Inferior parietal cortex (tissue), 1 donor: ENCODE measurements at regions not wholly inside any gene's neighbourhood (a gene's known extent, or its start where the extent isn't known, plus 50 kb on each side); places are given as distances from the start of the nearest gene placed in this dataset.
A peak's percentile ranks its signal among the peaks of the same experiment; 100 is the strongest.

Source experiments
- DNase-seq: peaks from one replicate; pipeline ENCODE4 v3.0.0-alpha.2; 2016; ENCODE audit errors: extremely low spot score

GRCh38 chr1:87926131-87926830 is 597.6 kb downstream of the LMO4 start:
- DNase-seq: no peak

DNA sequence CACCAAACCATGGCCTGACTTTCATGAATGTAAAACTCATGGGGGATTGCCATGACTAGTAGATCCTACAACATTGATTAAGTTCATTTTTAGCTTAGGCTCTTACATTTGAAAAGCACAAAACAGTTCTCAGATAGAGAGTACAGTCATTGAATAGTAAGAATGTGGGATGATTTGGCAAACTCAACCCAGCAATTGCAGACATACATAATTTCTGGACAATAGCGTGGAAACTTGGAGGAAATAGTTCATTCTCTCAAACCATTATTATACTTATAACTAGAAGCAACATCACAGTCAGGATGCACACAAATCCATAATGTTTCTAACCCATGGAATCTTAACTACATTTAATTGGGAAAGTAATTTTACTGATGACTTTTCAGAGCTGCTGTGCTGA is 598.2 kb downstream of the LMO4 start:
- no peak for DNase-seq

- DNase-seq: no peak
Observed at GRCh38 chr1:87927391-87928280, 599.0 kb downstream of the LMO4 start.

GRCh38 chr1:87928623-87929022 is 599.9 kb downstream of the LMO4 start:
- no peak for DNase-seq

DNA sequence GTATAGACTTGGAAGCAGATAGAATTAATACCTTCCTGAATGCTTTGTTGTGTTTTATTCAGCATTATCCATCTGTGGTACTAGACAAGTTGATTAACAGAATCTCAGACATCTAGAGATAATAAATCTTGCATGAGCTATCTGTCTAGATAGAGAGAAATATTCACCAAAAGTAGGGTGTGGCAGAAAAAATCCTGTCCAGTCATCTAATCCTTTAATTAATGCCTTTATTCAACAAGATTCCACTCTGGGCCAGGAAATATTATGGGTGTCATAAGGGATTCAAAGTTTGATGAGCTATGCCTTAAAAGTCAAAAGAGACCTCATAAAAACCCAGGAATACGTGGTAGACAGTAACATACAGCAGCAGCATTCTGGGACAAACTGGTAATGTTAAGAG is 601.2 kb downstream of the LMO4 start:
- DNase-seq: no peak

- no peak for DNase-seq
Observed at GRCh38 chr1:87930796-87931195, 602.1 kb downstream of the LMO4 start.

DNA sequence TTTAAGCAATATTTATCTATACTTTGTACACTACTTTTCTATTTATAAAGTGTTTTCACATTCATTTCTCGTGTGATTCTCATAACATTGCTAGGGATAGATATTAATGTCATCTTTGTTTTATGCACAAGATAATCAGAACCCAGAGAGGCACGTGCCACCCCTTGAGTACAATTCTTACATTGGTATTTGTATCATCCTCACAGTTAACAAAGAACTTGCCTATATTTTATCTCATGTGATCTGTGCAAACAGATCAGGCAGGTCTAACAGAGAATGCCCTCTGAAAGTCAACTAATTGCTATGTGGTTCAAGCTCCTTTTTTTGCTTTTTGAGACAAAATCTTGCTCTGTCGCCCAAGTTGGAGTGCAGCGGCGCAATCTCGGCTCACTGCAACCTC is 604.5 kb downstream of the LMO4 start:
- DNase-seq: no peak

DNA sequence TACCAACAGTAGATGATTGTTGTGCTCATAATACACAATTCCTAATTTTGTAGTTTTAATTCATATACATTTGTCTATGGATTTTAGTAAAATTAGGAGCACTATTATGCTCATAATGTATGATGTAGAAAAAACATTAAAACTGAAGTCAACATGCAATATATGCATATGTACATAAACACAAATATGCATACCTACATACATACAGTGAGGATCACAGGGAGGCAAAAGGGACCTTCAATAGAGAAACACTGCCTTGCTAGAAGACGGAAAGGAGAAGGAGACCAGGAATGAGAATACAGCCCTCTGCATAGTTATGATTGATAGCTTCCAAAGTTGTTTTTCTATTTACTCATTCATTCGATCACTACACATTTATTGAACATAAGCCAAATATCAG is 606.5 kb downstream of the LMO4 start:
- DNase-seq: no peak

- no peak for DNase-seq
Observed at GRCh38 chr1:87937831-87938395, 609.2 kb downstream of the LMO4 start.

GRCh38 chr1:87938631-87939030 is 610.0 kb downstream of the LMO4 start:
- DNase-seq: no peak

DNA sequence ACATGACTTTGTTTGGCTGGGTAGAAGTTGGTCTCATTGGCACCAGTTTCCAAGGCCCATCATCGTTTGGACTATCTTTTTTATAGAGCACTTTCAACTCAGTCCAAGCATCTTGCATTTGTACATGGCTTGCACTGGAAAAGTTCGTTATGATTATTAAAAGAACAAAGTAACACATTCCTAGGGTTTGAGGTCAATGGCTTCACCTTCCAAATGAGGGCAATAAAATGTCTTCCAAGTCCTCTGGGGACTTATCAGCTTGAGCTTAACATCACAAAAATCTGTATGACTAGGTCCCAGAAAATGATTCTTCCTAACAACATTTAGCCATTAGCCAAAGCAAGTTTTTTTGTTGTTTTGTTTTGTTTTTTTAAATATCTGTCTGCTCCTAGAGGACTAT is 610.8 kb downstream of the LMO4 start:
- no peak for DNase-seq

DNA sequence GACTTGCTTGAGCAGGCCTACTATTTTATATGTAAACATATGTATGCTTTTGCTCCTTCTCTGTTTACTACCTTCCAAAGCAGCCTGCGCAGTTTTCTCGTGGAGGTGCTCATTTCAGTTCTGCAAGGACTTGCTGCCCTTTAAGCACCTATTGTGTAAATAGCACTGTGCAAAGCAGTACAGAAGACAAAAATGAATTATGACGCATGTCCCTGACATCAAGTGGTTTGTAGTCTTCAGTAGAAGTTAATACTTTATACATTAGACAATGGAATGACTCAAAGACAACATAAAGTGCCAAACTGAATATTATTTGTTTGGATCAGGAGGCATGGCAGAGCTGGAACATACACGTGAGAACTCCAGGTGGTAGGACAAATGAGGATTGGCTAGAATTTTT is 611.7 kb downstream of the LMO4 start:
- no peak for DNase-seq

- no peak for DNase-seq
Observed at GRCh38 chr1:87941337-87941946, 612.8 kb downstream of the LMO4 start.

DNA sequence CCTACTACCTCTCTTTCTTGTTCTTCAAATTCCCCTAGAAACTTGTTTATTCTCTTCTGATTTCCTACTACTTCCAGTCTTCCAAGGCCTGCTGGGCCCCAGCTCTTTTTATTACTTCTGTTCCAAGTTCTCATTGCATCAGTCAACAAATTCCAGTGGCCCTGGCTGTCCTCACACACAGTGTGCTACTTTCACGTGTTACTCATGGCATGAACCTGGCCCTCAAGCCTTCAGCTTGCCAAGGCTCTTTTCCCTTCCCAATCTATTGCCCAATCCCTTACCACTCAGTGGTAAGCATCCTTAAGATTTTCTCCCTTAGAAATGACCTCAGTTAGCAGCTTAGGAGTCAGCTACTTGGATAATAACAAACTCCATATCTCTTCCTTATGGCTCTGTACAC is 613.5 kb downstream of the LMO4 start:
- DNase-seq: no peak

- no peak for DNase-seq
Observed at GRCh38 chr1:87949711-87950110, 621.0 kb downstream of the LMO4 start.

DNA sequence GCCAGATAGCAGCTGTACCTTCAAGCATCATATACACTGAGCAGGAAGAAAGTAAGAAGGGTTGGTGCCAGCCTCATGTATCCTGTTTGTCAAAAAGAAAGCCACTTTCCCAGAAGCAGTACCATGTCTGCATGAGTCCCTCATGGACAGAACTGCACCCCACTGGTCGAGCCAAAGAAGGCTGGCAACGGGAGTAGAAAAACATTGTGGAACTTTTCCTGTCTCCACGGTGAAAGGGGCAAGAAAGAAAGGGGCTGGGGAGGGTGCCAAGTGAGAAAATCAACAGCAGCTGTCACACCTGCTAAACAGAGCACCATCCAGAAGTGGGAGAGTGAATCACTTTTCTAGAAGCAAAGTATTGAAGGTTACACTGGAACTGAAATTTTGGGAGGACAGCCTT is 621.7 kb downstream of the LMO4 start:
- no peak for DNase-seq

- DNase-seq: no peak
Observed at GRCh38 chr1:87951409-87951808, 622.7 kb downstream of the LMO4 start.

GRCh38 chr1:87951852-87952251 is 623.2 kb downstream of the LMO4 start:
- no peak for DNase-seq

DNA sequence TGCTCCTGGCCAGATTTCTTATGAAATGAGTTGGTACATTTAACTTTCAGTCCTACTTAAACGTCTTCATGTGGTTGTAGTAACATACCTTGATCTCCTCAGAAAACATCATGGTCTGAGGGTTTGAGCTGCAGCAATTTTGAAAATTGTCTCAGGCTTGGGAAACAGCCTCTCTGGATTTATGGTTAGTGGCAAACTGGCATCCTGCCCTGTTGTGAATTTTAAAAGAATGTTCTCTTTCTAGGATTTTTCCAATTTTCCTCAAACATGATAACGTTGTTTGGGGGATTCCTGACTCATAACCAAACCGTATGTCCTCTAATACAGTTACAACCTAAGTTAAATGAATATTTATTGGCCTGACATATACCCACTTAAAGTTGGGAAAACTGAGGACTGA is 624.4 kb downstream of the LMO4 start:
- DNase-seq: no peak

DNA sequence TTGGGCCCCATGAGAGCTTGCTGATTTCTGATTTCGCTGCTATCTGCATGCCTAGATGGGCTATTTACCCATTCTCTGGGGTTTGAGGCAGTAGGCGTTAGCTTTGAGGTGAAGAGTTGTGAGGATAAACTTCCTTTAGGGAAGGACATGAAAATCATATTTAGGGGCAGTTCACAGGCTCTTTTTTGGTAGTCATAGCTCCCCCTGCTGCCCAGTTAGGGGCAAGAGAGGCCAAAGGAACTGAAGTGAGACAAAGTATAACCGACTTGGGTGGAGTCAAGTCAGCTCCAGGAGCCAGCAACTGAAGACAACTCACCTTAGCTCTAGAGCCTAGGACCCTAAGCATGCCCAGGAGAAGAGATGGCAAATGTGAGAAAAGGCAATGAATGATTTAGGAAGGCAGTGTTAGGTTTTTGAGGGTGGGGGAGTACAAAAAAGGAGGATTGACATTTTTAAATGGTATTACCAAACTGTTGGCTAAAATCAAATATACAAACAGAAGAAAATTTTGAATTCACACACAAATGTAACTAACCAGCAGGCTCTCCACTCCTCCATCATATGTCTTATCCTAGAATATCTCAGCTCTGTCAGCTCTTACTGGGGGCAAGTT is 625.2 kb downstream of the LMO4 start:
- peak; percentile 79 for DNase-seq

GRCh38 chr1:87955038-87955437 is 626.4 kb downstream of the LMO4 start:
- DNase-seq: no peak

DNA sequence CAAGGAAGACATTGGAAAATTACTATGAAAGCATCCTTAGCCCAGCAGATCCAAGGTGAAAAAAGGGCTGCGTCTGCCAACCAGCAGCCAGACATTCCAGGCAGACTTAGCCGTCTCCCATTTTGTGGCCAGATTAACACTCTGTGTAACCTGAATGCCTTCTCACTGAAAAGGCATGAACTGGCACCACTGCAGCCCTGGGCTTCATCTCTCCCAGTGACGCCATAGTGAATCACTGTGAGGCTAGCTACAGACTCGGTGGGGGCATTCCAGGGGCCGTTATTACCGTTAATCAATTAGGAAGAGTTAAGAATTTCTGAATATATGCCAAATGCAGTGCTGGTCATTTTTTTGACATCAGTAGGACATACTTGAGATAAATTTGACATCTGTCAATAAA is 627.4 kb downstream of the LMO4 start:
- no peak for DNase-seq
